Kidney (tissue), 13 donors: ENCODE measurements at regions not wholly inside any gene's neighbourhood (a gene's known extent, or its start where the extent isn't known, plus 50 kb on each side); places are given as distances from the start of the nearest gene placed in this dataset.
"Not testable (repeated sequence)": the region's sequence is repeated elsewhere in the genome, so short reads cannot be mapped to it uniquely, and the experiment has no call there.

ENCODE experiments used
- DNase-seq, 5 donors: peaks; one replicate each; pipeline ENCODE4 v3.0.0-alpha.2; 2013 to 2020
- FAIRE-seq: peaks from 2 replicates; lab custom pipeline; 2012; peaks lifted over from hg19 to GRCh38; lab: Jason Lieb, UNC
- H3K27ac ChIP-seq, 2 donors: one replicate each; pipeline ENCODE4 v1.7.0; 2013; ENCODE audit warnings: low read depth in 2 of 2, low read length in 2 of 2, inconsistent platforms in 1 of 2
- H3K27me3 ChIP-seq: one replicate; pipeline ENCODE4 v1.7.1; 2013; ENCODE audit warnings: low read length, inconsistent platforms; ENCODE audit not compliant: control insufficient read depth, insufficient read depth
- H3K36me3 ChIP-seq, 3 donors: one replicate each; pipeline versions ENCODE4 v1.7.0 to v1.7.1; 2013; ENCODE audit warnings: low read length in 3 of 3, control low read depth in 1 of 3, inconsistent platforms in 1 of 3; ENCODE audit not compliant: insufficient read depth in 3 of 3, control insufficient read depth in 2 of 3
- H3K4me1 ChIP-seq, 3 donors: one replicate each; pipeline versions ENCODE4 v1.7.0 to v1.7.1; 2013; ENCODE audit warnings: low read length in 3 of 3, inconsistent platforms in 1 of 3, low read depth in 1 of 3; ENCODE audit not compliant: control insufficient read depth in 2 of 3, insufficient read depth in 2 of 3
- H3K4me3 ChIP-seq, 3 donors: one replicate each; pipeline versions ENCODE4 v1.7.0 to v1.8.1; 2013; ENCODE audit warnings: low read length in 3 of 3, control low read depth in 1 of 3, inconsistent platforms in 1 of 3
- H3K9ac ChIP-seq, 3 donors: one replicate each; pipeline versions ENCODE4 v1.7.0 to v1.7.1; 2013; ENCODE audit warnings: low read length in 3 of 3, control low read depth in 1 of 3, inconsistent platforms in 1 of 3
- H3K9me3 ChIP-seq, 3 donors: one replicate each; pipeline versions ENCODE4 v1.7.0 to v1.7.1; 2013; ENCODE audit warnings: low read length in 3 of 3, control low read depth in 1 of 3, inconsistent platforms in 1 of 3; ENCODE audit not compliant: control insufficient read depth in 2 of 3, insufficient read depth in 1 of 3
- CTCF ChIP-seq: IDR thresholded peaks from 3 replicates; pipeline ENCODE4 v1.5.1; 2012; ENCODE audit warnings: mild to moderate bottlenecking, moderate library complexity, borderline replicate concordance; ENCODE audit not compliant: insufficient read depth; ENCODE audit errors: extremely low read depth
- intact Hi-C: fragments of 100-400 bp; cut with DNase I; formaldehyde crosslinking; loops from one replicate; pipeline ENCODE4 v1.11.1; 2022
- donor health status: control.
- donor health status: control.
- donor health status: control.
- donor health status: control.
- donor health status: control.
- donor health status: DM: yes; HTN: yes; CAD: no.
- donor health status: Normal renal cell carcinoma (clear cell type).

- TF ChIP-seq CTCF = no peak
- no peak overlapping the region for H3K9ac ChIP-seq
- no peaks in the 10 kb centered on the region for H3K36me3 ChIP-seq
- H3K4me1 ChIP-seq = no peaks in the 10 kb centered on the region
- intact Hi-C loops = no loop called here
- H3K4me3 ChIP-seq = no peak overlapping the region
- FAIRE-seq (no peak), DNase-seq (peak in 1 of 5 donors; percentile 4)
- H3K27ac ChIP-seq = no peak overlapping the region
- no peaks in the 10 kb centered on the region for H3K27me3 ChIP-seq
- peaks cover 0 to 15% (median 5%) of the 10 kb centered on the region in 3 donors for H3K9me3 ChIP-seq
Measured at GRCh38 chr7:157476654-157477549, 140.1 kb downstream of the DNAJB6 start.

GRCh38 chr7:157477550-157478212, 140.9 kb downstream of the DNAJB6 start:
- H3K9ac ChIP-seq = no peak overlapping the region
- H3K9me3 ChIP-seq = peaks cover 0 to 13% (median 6%) of the 10 kb centered on the region in 3 donors
- FAIRE-seq = no peak
- H3K4me1 ChIP-seq = no peaks in the 10 kb centered on the region
- intact Hi-C loops = no loop called here
- H3K27ac ChIP-seq = no peak overlapping the region
- DNase-seq = peak in 1 of 5 donors; percentile 26
- peak overlapping the region in 1 of 3 donors; percentile 3 for H3K4me3 ChIP-seq
- no peak for TF ChIP-seq CTCF
- no peaks in the 10 kb centered on the region for H3K36me3 ChIP-seq
- H3K27me3 ChIP-seq = no peaks in the 10 kb centered on the region

GRCh38 chr7:157478611-157479010, 141.8 kb downstream of the DNAJB6 start:
- H3K27ac ChIP-seq, H3K36me3 ChIP-seq, H3K4me1 ChIP-seq, intact Hi-C loops, FAIRE-seq, H3K9ac ChIP-seq, H3K9me3 ChIP-seq, H3K4me3 ChIP-seq, H3K27me3 ChIP-seq: not testable (repeated sequence)
- DNase-seq = peak in 1 of 5 donors; percentile 7

GRCh38 chr7:157479326-157479725, 142.5 kb downstream of the DNAJB6 start:
- Histone ChIP-seq H3K27ac (no peak overlapping the region), H3K27me3 (no peaks in the 10 kb centered on the region), H3K9ac (no peak overlapping the region), H3K4me3 (no peak overlapping the region), H3K36me3 (no peaks in the 10 kb centered on the region), H3K9me3 (peaks cover 0 to 6% (median 0%) of the 10 kb centered on the region in 3 donors), H3K4me1 (no peaks in the 10 kb centered on the region)
- DNase-seq = peak in 1 of 5 donors; percentile 4
- intact Hi-C loops = no loop called here
- no peak for TF ChIP-seq CTCF
- no peak for FAIRE-seq
